BE2C (cell line): ENCODE measurements at regions not wholly inside any gene's neighbourhood (a gene's known extent, or its start where the extent isn't known, plus 50 kb on each side); places are given as distances from the start of the nearest gene placed in this dataset.

Experiments
- DNase-seq: peaks from one replicate; pipeline ENCODE4 v3.0.0-alpha.2; 2020
- H3K27me3 ChIP-seq: fragments of 250-450 bp; sonication (Bioruptor Pico); 2 replicates; pipeline ENCODE4 v1.5.1; 2020; ENCODE audit warnings: mild to moderate bottlenecking
- H3K36me3 ChIP-seq: fragments of 250-450 bp; sonication (Bioruptor Pico); 2 replicates; pipeline ENCODE4 v1.5.1; 2020; ENCODE audit warnings: mild to moderate bottlenecking
- H3K4me1 ChIP-seq: fragments of 250-450 bp; sonication (Bioruptor Pico); 2 replicates; pipeline ENCODE4 v1.5.1; 2020
- H3K4me3 ChIP-seq: 2 replicates; pipeline ENCODE4 v1.5.1; 2011; ENCODE audit warnings: low read depth, low read length
- H3K9me3 ChIP-seq: fragments of 250-450 bp; sonication (Bioruptor Pico); 2 replicates; pipeline ENCODE4 v1.5.1; 2020
- CTCF ChIP-seq: IDR thresholded peaks from 2 replicates; pipeline ENCODE4 v1.5.1; 2012; ENCODE audit warnings: mild to moderate bottlenecking, low read depth, low read length

DNA sequence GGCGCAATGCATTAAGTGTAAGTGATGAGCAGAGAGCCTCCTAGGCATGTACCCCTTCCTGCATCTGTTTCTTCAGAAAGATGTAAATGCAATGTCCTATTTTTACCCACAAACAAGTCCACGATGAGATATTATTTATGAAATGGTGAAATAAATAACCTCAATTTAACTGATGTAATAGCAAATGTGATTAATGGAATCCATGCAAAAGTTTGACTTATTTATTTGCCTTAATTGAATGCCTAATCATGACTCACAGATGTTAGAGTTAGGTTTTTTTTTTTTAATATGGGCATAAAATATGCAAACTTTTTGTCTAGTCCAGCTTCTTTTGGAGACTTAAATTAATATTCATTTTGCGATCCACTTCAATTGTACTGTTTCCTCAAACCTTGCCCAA is 67.7 kb upstream of the ITGA4 start:
- no peak for TF ChIP-seq CTCF

DNA sequence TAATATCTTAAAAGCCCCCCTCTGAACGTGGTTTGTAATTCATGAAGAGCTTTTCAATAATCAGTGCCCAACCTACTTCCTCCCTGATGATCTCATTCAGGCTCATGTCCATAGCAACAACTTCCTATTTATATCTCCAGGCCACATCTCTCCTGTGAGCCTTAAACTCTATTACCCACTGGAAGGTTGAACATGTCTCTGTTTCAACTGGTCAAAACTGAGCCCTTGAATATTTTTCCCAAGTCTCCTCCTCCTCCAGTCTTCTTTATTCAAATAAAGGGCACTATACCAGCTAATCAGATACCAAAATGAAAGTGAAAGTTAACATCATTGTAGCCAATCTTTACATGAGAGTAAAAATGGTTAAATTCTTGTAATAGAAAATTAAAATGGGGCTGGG is 63.7 kb upstream of the ITGA4 start:
- Histone ChIP-seq H3K36me3 (no peaks in the 10 kb centered on the region), H3K9me3 (no peaks in the 10 kb centered on the region), H3K4me1 (no peaks in the 10 kb centered on the region), H3K4me3 (no peak overlapping the region), H3K27me3 (no peaks in the 10 kb centered on the region)
- no peak for DNase-seq
- no peak for TF ChIP-seq CTCF

More for the DNA sequence above, 67.7 kb upstream of the ITGA4 start:
- Histone ChIP-seq H3K4me3 (no peak overlapping the region), H3K27me3 (no peaks in the 10 kb centered on the region), H3K4me1 (no peaks in the 10 kb centered on the region), H3K36me3 (no peaks in the 10 kb centered on the region), H3K9me3 (no peaks in the 10 kb centered on the region)
- DNase-seq = no peak

DNA sequence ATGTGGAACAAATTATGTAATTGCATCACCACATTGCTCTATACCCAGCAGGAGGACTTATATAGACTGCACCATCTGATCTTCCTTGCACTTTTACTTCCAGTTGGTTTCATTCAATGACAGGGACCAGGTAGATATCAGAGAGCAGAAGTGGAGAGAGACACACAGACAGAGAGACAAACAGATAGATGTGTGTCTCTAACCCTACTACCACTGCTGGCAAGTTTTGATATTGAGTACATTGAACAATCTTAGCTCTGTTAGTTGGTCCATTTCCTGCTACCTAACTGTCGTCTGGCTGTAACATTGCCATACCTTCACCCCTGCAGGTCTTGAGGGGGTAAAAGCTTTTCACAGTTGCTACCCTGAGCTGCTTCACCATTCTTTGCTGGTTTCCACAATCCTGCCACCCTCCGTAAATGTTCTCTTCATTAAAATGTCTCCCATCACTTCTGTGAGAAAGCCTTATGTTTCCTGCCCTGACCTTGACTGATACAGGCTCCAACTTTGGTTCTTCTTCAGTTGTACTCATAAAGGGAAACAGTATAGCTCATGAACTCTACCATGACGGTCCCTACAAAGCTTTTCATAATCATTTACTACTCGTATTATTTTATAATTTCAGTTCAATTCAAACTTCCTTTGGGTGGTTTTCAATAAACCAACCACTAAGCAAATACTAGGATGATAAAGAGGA is 62.3 kb upstream of the ITGA4 start:
- H3K4me1 ChIP-seq = no peaks in the 10 kb centered on the region
- DNase-seq = no peak

DNA sequence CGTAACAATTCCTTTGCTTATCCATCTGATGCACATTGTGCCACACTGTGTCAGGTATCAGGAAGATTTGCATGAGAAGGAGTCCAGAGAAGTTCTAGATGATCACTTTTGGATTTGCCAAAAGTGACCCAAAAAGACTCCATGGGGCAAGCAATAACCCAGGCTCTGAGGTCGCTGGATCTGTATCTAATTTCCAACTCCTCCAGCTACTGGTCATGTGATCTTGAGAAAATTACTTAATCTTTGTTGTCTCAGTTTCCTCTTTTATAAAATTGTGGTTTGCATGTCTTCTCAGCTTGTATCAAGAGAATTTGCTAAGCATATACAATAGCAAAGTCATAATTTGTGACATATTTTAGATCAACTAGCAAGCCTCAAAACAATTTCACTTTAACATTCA is 61.3 kb upstream of the ITGA4 start:
- DNase-seq = no peak
- Histone ChIP-seq H3K4me3 (no peak overlapping the region), H3K9me3 (no peaks in the 10 kb centered on the region), H3K4me1 (no peaks in the 10 kb centered on the region), H3K27me3 (no peaks in the 10 kb centered on the region), H3K36me3 (no peaks in the 10 kb centered on the region)
- TF ChIP-seq CTCF = no peak

More for the DNA sequence above, 62.3 kb upstream of the ITGA4 start:
- Histone ChIP-seq H3K9me3 (no peaks in the 10 kb centered on the region), H3K36me3 (no peaks in the 10 kb centered on the region), H3K27me3 (no peaks in the 10 kb centered on the region), H3K4me3 (no peak overlapping the region)
- no peak for TF ChIP-seq CTCF

GRCh38 chr2:181396256-181397123 is 60.7 kb upstream of the ITGA4 start:
- no peak overlapping the region for H3K4me3 ChIP-seq
- no peak for DNase-seq
- no peaks in the 10 kb centered on the region for H3K9me3 ChIP-seq
- no peaks in the 10 kb centered on the region for H3K36me3 ChIP-seq
- no peaks in the 10 kb centered on the region for H3K27me3 ChIP-seq
- no peaks in the 10 kb centered on the region for H3K4me1 ChIP-seq
- TF ChIP-seq CTCF = no peak

DNA sequence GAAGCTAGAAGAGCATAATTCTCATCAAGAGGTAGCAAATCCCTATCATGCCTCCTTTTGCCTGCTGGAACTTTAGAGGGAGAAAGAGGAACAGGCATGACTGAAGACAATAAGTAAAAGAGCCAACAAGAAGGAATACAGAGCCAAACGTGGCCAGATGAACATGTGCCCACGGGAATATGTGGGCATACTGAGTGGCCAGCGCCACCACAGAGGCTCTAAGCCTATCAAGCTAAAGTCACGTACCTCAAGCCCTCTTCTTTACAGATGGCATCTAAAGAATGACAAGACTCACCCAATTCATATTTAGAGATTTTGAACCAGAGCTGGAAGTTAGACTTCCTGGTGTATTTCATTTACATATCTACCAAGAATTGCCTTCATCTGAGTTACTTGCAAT is 59.9 kb upstream of the ITGA4 start:
- TF ChIP-seq CTCF = no peak

More for the DNA sequence above, 59.9 kb upstream of the ITGA4 start:
- H3K9me3 ChIP-seq = no peaks in the 10 kb centered on the region
- no peaks in the 10 kb centered on the region for H3K36me3 ChIP-seq
- H3K27me3 ChIP-seq = no peaks in the 10 kb centered on the region
- H3K4me3 ChIP-seq = no peak overlapping the region
- no peak for DNase-seq
- no peaks in the 10 kb centered on the region for H3K4me1 ChIP-seq
